HFF-Myc (cell line): ENCODE measurements at regions not wholly inside any gene's neighbourhood (a gene's known extent, or its start where the extent isn't known, plus 50 kb on each side); places are given as distances from the start of the nearest gene placed in this dataset.

Experiments
- DNase-seq: peaks from one replicate; pipeline ENCODE4 v3.0.0-alpha.2; 2011; ENCODE audit warnings: low read depth; ENCODE audit errors: extremely low read depth
- H3K4me3 ChIP-seq: replicated peaks from 2 replicates; pipeline ENCODE4 v1.5.1; 2011; ENCODE audit warnings: low read depth, mild to moderate bottlenecking, control low read depth, low read length
- CTCF ChIP-seq: IDR thresholded peaks from 2 replicates; pipeline ENCODE4 v1.5.1; 2012; ENCODE audit warnings: mild to moderate bottlenecking, low read depth, low read length, control low read depth; ENCODE audit errors: missing control alignments

- DNase-seq: no peak
- no peak for TF ChIP-seq CTCF
- no peak overlapping the region for H3K4me3 ChIP-seq
Observed at GRCh38 chr11:11178671-11179638, 174.1 kb downstream of the CSNK2A3 start.

GRCh38 chr11:11177156-11177808 is 175.8 kb downstream of the CSNK2A3 start:
- DNase-seq: no peak
- no peak for TF ChIP-seq CTCF
- no peak overlapping the region for H3K4me3 ChIP-seq

- no peak overlapping the region for H3K4me3 ChIP-seq
- no peak for TF ChIP-seq CTCF
- DNase-seq: no peak
Observed at GRCh38 chr11:11173316-11174025, 179.6 kb downstream of the CSNK2A3 start.

- TF ChIP-seq CTCF: no peak
- DNase-seq: no peak
- H3K4me3 ChIP-seq: no peak overlapping the region
Observed at GRCh38 chr11:11171854-11172253, 181.2 kb downstream of the CSNK2A3 start.

GRCh38 chr11:11171285-11171684 is 181.8 kb downstream of the CSNK2A3 start:
- DNase-seq: no peak
- TF ChIP-seq CTCF: no peak

GRCh38 chr11:11170352-11171084 is 182.5 kb downstream of the CSNK2A3 start:
- no peak for DNase-seq
- H3K4me3 ChIP-seq: no peak overlapping the region
- TF ChIP-seq CTCF: no peak

More at GRCh38 chr11:11171285-11171684, 181.8 kb downstream of the CSNK2A3 start:
- H3K4me3 ChIP-seq: no peak overlapping the region
